Transverse colon (tissue), 3 donors: ENCODE measurements at regions not wholly inside any gene's neighbourhood (a gene's known extent, or its start where the extent isn't known, plus 50 kb on each side); places are given as distances from the start of the nearest gene placed in this dataset.

ENCODE experiments used
- CTCF ChIP-seq, 5 experiments: fragments of 200-600 bp in 3 of 5; fragments of 450-650 bp in 2 of 5; sonication (generic) in 3 of 5; IDR thresholded peaks; 1 replicate in 2 of 5; 2 replicates in 3 of 5; pipeline ENCODE4 v1.5.1; 2016 to 2017; ENCODE audit warnings: antibody characterized with exemption in 5 of 5, inconsistent platforms in 3 of 5, mild to moderate bottlenecking in 2 of 5, moderate library complexity in 1 of 5
- POLR2A ChIP-seq: fragments of 450-650 bp; IDR thresholded peaks from one replicate; pipeline ENCODE4 v1.6.1; 2016; ENCODE audit warnings: antibody characterized with exemption, mild to moderate bottlenecking, moderate library complexity

- TF ChIP-seq CTCF (IDR thresholded peaks at IDR 0.05): no peak
- TF ChIP-seq POLR2A: no peak
These were observed 992.5 kb downstream of the TYW1 start for GRCh38 chr7:67989142-67989541.
